ENCODE measurements at regions not wholly inside any gene's neighbourhood (a gene's known extent, or its start where the extent isn't known, plus 50 kb on each side); places are given as distances from the start of the nearest gene placed in this dataset.

- H3K27ac Mint-ChIP-seq (ENCODE audit: unreplicated experiment), result no peak overlapping the region
- TF ChIP-seq, protein P1, sequence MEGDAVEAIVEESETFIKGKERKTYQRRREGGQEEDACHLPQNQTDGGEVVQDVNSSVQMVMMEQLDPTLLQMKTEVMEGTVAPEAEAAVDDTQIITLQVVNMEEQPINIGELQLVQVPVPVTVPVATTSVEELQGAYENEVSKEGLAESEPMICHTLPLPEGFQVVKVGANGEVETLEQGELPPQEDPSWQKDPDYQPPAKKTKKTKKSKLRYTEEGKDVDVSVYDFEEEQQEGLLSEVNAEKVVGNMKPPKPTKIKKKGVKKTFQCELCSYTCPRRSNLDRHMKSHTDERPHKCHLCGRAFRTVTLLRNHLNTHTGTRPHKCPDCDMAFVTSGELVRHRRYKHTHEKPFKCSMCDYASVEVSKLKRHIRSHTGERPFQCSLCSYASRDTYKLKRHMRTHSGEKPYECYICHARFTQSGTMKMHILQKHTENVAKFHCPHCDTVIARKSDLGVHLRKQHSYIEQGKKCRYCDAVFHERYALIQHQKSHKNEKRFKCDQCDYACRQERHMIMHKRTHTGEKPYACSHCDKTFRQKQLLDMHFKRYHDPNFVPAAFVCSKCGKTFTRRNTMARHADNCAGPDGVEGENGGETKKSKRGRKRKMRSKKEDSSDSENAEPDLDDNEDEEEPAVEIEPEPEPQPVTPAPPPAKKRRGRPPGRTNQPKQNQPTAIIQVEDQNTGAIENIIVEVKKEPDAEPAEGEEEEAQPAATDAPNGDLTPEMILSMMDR (conservative IDR thresholded peaks at IDR 0.05), result no peak
- H3K4me3 Mint-ChIP-seq, result no peak overlapping the region
- no peaks in the 10 kb centered on the region for H3K4me1 Mint-ChIP-seq
- H3K36me3 Mint-ChIP-seq (ENCODE audit: low read depth), result no peaks in the 10 kb centered on the region
- no peak for DNase-seq (ENCODE audit: low read depth, low spot score)
- H3K27me3 Mint-ChIP-seq (ENCODE audit: low read depth), result no peaks in the 10 kb centered on the region
- peaks cover 6% of the 10 kb centered on the region for H3K9me3 Mint-ChIP-seq
These were observed 191.6 kb upstream of the STT3B start for GRCh38 chr3:31341130-31341529.

GRCh38 chr3:31343075-31343474, 189.7 kb upstream of the STT3B start:
- no peak overlapping the region for H3K27ac Mint-ChIP-seq (ENCODE audit: unreplicated experiment)
- H3K27me3 Mint-ChIP-seq (ENCODE audit: low read depth), result no peaks in the 10 kb centered on the region
- no peak overlapping the region for H3K4me3 Mint-ChIP-seq
- H3K36me3 Mint-ChIP-seq (ENCODE audit: low read depth), result no peaks in the 10 kb centered on the region
- peaks cover 6% of the 10 kb centered on the region for H3K9me3 Mint-ChIP-seq
- H3K4me1 Mint-ChIP-seq, result no peaks in the 10 kb centered on the region
- TF ChIP-seq, protein P1 (conservative IDR thresholded peaks at IDR 0.05), result no peak
- no peak for DNase-seq (ENCODE audit: low read depth, low spot score)

- peaks cover 6% of the 10 kb centered on the region for H3K9me3 Mint-ChIP-seq
- DNase-seq (ENCODE audit: low read depth, low spot score), result no peak
- H3K27me3 Mint-ChIP-seq (ENCODE audit: low read depth), result no peaks in the 10 kb centered on the region
- no peak overlapping the region for H3K4me3 Mint-ChIP-seq
- TF ChIP-seq, protein P1 (conservative IDR thresholded peaks at IDR 0.05), result no peak
- H3K4me1 Mint-ChIP-seq, result peaks cover under 1% of the 10 kb centered on the region
- H3K27ac Mint-ChIP-seq (ENCODE audit: unreplicated experiment), result no peak overlapping the region
- H3K36me3 Mint-ChIP-seq (ENCODE audit: low read depth), result no peaks in the 10 kb centered on the region
These were observed 187.1 kb upstream of the STT3B start for GRCh38 chr3:31345581-31345980.

DNA sequence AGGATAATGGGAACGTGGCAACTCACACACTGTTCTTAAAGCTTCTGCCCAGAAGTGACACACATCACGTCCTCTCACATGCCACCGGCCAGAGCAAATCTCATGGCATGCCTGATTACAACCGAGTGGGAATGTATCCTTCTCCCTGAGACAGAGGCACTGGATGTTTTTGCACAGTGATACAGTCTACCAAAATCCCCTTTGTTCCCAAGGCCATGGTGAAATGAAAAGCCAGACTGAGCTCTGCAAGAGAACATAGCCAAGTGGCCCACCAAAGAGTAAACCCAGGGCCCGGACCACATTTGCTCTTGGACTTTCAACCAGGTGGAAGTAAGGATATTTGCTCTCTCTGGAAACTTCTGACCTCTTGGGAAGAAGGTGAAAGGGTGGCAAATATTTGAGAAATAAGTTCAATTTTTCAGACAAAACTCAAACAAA, 186.2 kb upstream of the STT3B start:
- H3K9me3 Mint-ChIP-seq, result peaks cover 6% of the 10 kb centered on the region
- TF ChIP-seq, protein P1 (conservative IDR thresholded peaks at IDR 0.05), result no peak
- H3K4me1 Mint-ChIP-seq, result peaks cover 5% of the 10 kb centered on the region
- H3K27me3 Mint-ChIP-seq (ENCODE audit: low read depth), result no peaks in the 10 kb centered on the region
- H3K4me3 Mint-ChIP-seq, result no peak overlapping the region
- H3K27ac Mint-ChIP-seq (ENCODE audit: unreplicated experiment), result no peak overlapping the region
- DNase-seq (ENCODE audit: low read depth, low spot score), result no peak
- no peaks in the 10 kb centered on the region for H3K36me3 Mint-ChIP-seq (ENCODE audit: low read depth)

- Mint-ChIP-seq H3K4me3 (no peak overlapping the region), H3K27me3 (ENCODE audit: low read depth) (no peaks in the 10 kb centered on the region), H3K9me3 (peaks cover 6% of the 10 kb centered on the region), H3K36me3 (ENCODE audit: low read depth) (no peaks in the 10 kb centered on the region), H3K4me1 (peaks cover 5% of the 10 kb centered on the region), H3K27ac (ENCODE audit: unreplicated experiment) (no peak overlapping the region)
- DNase-seq (ENCODE audit: low read depth, low spot score), result no peak
- TF ChIP-seq, protein P1 (conservative IDR thresholded peaks at IDR 0.05), result no peak
These were observed 183.6 kb upstream of the STT3B start for GRCh38 chr3:31349001-31349748.

Measured in neural crest cell (in vitro differentiated cells).